HG03575 (cell line): ENCODE measurements at regions not wholly inside any gene's neighbourhood (a gene's known extent, or its start where the extent isn't known, plus 50 kb on each side); places are given as distances from the start of the nearest gene placed in this dataset.

Experiments used
- ATAC-seq: cut with Tn5 transposase; IDR thresholded peaks from one replicate; pipeline ENCODE4 v1.9.1; 2021; ENCODE audit not compliant: unreplicated experiment, insufficient number of reproducible peaks, low FRiP score; ENCODE audit errors: extremely low read depth

GRCh38 chr12:92593734-92594402 is 108.9 kb upstream of the PLEKHG7 start:
- peak; percentile 100 for ATAC-seq

GRCh38 chr12:92585115-92585727 is 117.6 kb upstream of the PLEKHG7 start:
- no peak for ATAC-seq

- ATAC-seq = no peak
Measured at GRCh38 chr12:92583910-92584309, 118.9 kb upstream of the PLEKHG7 start.

GRCh38 chr12:92582893-92583292 is 119.9 kb upstream of the PLEKHG7 start:
- no peak for ATAC-seq

- ATAC-seq = no peak
Measured at GRCh38 chr12:92582475-92582874, 120.3 kb upstream of the PLEKHG7 start.

GRCh38 chr12:92581604-92582003 is 121.2 kb upstream of the PLEKHG7 start:
- no peak for ATAC-seq

GRCh38 chr12:92574911-92575570 is 127.7 kb upstream of the PLEKHG7 start:
- no peak for ATAC-seq

- ATAC-seq = no peak
Measured at GRCh38 chr12:92574051-92574783, 128.6 kb upstream of the PLEKHG7 start.

GRCh38 chr12:92573104-92573503 is 129.7 kb upstream of the PLEKHG7 start:
- ATAC-seq = no peak

- ATAC-seq = no peak
Measured at GRCh38 chr12:92571844-92572543, 130.8 kb upstream of the PLEKHG7 start.

- no peak for ATAC-seq
Measured at GRCh38 chr12:92571169-92571568, 131.6 kb upstream of the PLEKHG7 start.

GRCh38 chr12:92570056-92570753 is 132.6 kb upstream of the PLEKHG7 start:
- peak; percentile 63 for ATAC-seq

- no peak for ATAC-seq
Measured at GRCh38 chr12:92568691-92569090, 134.1 kb upstream of the PLEKHG7 start.

GRCh38 chr12:92566448-92567019 is 136.3 kb upstream of the PLEKHG7 start:
- ATAC-seq = no peak

- no peak for ATAC-seq
Measured at GRCh38 chr12:92563819-92564218, 139.0 kb upstream of the PLEKHG7 start.

- no peak for ATAC-seq
Measured at GRCh38 chr12:92562063-92562734, 140.6 kb upstream of the PLEKHG7 start.

- ATAC-seq = no peak
Measured at GRCh38 chr12:92561543-92561899, 141.3 kb upstream of the PLEKHG7 start.
